Stomach (tissue), 8 donors: ENCODE measurements at regions not wholly inside any gene's neighbourhood (a gene's known extent, or its start where the extent isn't known, plus 50 kb on each side); places are given as distances from the start of the nearest gene placed in this dataset.

Experiments
- DNase-seq, 2 donors: peaks; one replicate each; pipeline versions ENCODE4 v3.0.0 to v3.0.0-alpha.2; 2013 to 2019
- H3K27ac ChIP-seq, 5 donors: fragments of 200-600 bp in 4 of 5; sonication (generic) in 4 of 5; one replicate each; pipeline ENCODE4 v1.5.1; 2013 to 2019; ENCODE audit warnings: mild to moderate bottlenecking in 1 of 5, moderate library complexity in 1 of 5
- H3K27me3 ChIP-seq, 3 donors: fragments of 200-600 bp; sonication (generic); one replicate each; pipeline ENCODE4 v1.5.1; 2017 to 2019; ENCODE audit warnings: mixed run types in 1 of 3
- H3K36me3 ChIP-seq, 4 donors: fragments of 200-600 bp; sonication (generic); 1 replicate in 3 of 4; 2 replicates in 1 of 4; pipeline ENCODE4 v1.5.1; 2016 to 2019
- H3K4me1 ChIP-seq, 4 donors: fragments of 200-600 bp; sonication (generic); one replicate each; pipeline ENCODE4 v1.5.1; 2016 to 2019
- H3K4me3 ChIP-seq, 4 donors: fragments of 200-600 bp; sonication (generic) in 3 of 4; one replicate each; pipeline ENCODE4 v1.5.1; 2016 to 2019; ENCODE audit warnings: mild to moderate bottlenecking in 1 of 4
- H3K9me3 ChIP-seq, 4 donors: fragments of 200-600 bp; sonication (generic); one replicate each; pipeline ENCODE4 v1.5.1; 2016 to 2019
- CTCF ChIP-seq, 7 experiments: fragments of 450-650 bp in 4 of 7; fragments of 200-600 bp in 3 of 7; sonication (generic) in 3 of 7; IDR thresholded peaks; one replicate each; pipeline ENCODE4 v1.5.1; 2016 to 2019; ENCODE audit warnings: antibody characterized with exemption in 7 of 7, control low read depth in 2 of 7, mild to moderate bottlenecking in 1 of 7
- EP300 ChIP-seq: sonication (generic); formaldehyde crosslinking; IDR thresholded peaks from one replicate; pipeline ENCODE4 v1.6.1; 2017; ENCODE audit warnings: antibody characterized with exemption
- POLR2A ChIP-seq, 4 donors: fragments of 450-650 bp; IDR thresholded peaks; one replicate each; pipeline ENCODE4 v1.6.1; 2016; ENCODE audit warnings: antibody characterized with exemption in 4 of 4, control low read depth in 2 of 4, mild to moderate bottlenecking in 1 of 4, moderate library complexity in 1 of 4
- POLR2AphosphoS5 ChIP-seq, 3 donors: sonication (generic); formaldehyde crosslinking; IDR thresholded peaks; one replicate each; pipeline ENCODE4 v1.6.1; 2016; ENCODE audit warnings: antibody characterized with exemption in 3 of 3
- WGBS, 5 donors: extraction: QIAGEN DNeasy Blood & Tissue Kit in 3 of 5; methylation state at CpG; one replicate each; pipeline versions ENCODE4 v1.1.5 to v1.1.7; 2013 to 2018; 5-methylcytosine and 5-hydroxymethylcytosine counted together
- intact Hi-C: fragments of 100-400 bp; cut with DNase I; formaldehyde crosslinking; loops from one replicate; pipeline ENCODE4 v1.15.1; 2023; ENCODE audit warnings: low total_unique reads
- donor health status: healthy with polysubstance abuse.
- donor health status: Bipolar disorder and iron deficiency.
- donor health status: healthy.

- no peak overlapping the region for H3K4me3 ChIP-seq
- H3K27ac ChIP-seq, result no peak overlapping the region
- intact Hi-C loops, result no loop called here
- no peaks in the 10 kb centered on the region for H3K4me1 ChIP-seq
- DNase-seq, result no peak
- no peaks in the 10 kb centered on the region for H3K36me3 ChIP-seq
- no peaks in the 10 kb centered on the region for H3K27me3 ChIP-seq
- 78 to 86% (median 81%) methylated on average over 10 of the region's 10 CpGs for WGBS, 5 donors
- no peaks in the 10 kb centered on the region for H3K9me3 ChIP-seq
- TF ChIP-seq POLR2AphosphoS5 (IDR thresholded peaks at IDR 0.05) (no peak), EP300 (no peak), CTCF (IDR thresholded peaks at IDR 0.05) (no peak), POLR2A (IDR thresholded peaks at IDR 0.05) (no peak)
These were observed 423.6 kb upstream of the POU3F3 start for GRCh38 chr2:104430359-104430740.

- Histone ChIP-seq H3K36me3 (no peaks in the 10 kb centered on the region), H3K4me3 (no peak overlapping the region), H3K27me3 (no peaks in the 10 kb centered on the region), H3K4me1 (no peaks in the 10 kb centered on the region), H3K9me3 (no peaks in the 10 kb centered on the region), H3K27ac (no peak overlapping the region)
- TF ChIP-seq CTCF (IDR thresholded peaks at IDR 0.05) (no peak), EP300 (no peak), POLR2AphosphoS5 (IDR thresholded peaks at IDR 0.05) (no peak), POLR2A (IDR thresholded peaks at IDR 0.05) (no peak)
- DNase-seq, result no peak
- 86 to 90% (median 87%) methylated on average over 7 of the region's 7 CpGs for WGBS, 5 donors
- intact Hi-C loops, result no loop called here
These were observed 423.1 kb upstream of the POU3F3 start for GRCh38 chr2:104430852-104431251.

GRCh38 chr2:104431701-104432121 lies 422.2 kb upstream of the POU3F3 start:
- DNase-seq, result no peak
- WGBS, 5 donors, result 71 to 84% (median 78%) methylated on average over 7 of the region's 7 CpGs
- Histone ChIP-seq H3K36me3 (no peaks in the 10 kb centered on the region), H3K4me1 (no peaks in the 10 kb centered on the region), H3K27ac (no peak overlapping the region), H3K9me3 (no peaks in the 10 kb centered on the region), H3K27me3 (no peaks in the 10 kb centered on the region), H3K4me3 (no peak overlapping the region)
- intact Hi-C loops, result no loop called here
- no peak for TF ChIP-seq EP300
- TF ChIP-seq CTCF (IDR thresholded peaks at IDR 0.05), result no peak
- TF ChIP-seq POLR2A (IDR thresholded peaks at IDR 0.05), result no peak
- no peak for TF ChIP-seq POLR2AphosphoS5 (IDR thresholded peaks at IDR 0.05)

GRCh38 chr2:104432401-104432800 lies 421.5 kb upstream of the POU3F3 start:
- Histone ChIP-seq H3K9me3 (no peaks in the 10 kb centered on the region), H3K4me3 (no peak overlapping the region), H3K36me3 (no peaks in the 10 kb centered on the region), H3K27ac (no peak overlapping the region), H3K27me3 (no peaks in the 10 kb centered on the region), H3K4me1 (no peaks in the 10 kb centered on the region)
- no peak for TF ChIP-seq CTCF (IDR thresholded peaks at IDR 0.05)
- TF ChIP-seq POLR2A (IDR thresholded peaks at IDR 0.05), result no peak
- TF ChIP-seq EP300, result no peak
- TF ChIP-seq POLR2AphosphoS5 (IDR thresholded peaks at IDR 0.05), result no peak
- DNase-seq, result no peak
- 82 to 90% (median 85%) methylated on average over 5 of the region's 5 CpGs for WGBS, 5 donors
- intact Hi-C loops, result no loop called here
